Cardiac fibroblast (primary cell): ENCODE measurements at regions not wholly inside any gene's neighbourhood (a gene's known extent, or its start where the extent isn't known, plus 50 kb on each side); places are given as distances from the start of the nearest gene placed in this dataset.

Experiments used
- DNase-seq, 2 donors: peaks; one replicate each; pipeline versions ENCODE4 v3.0.0 to v3.0.0-alpha.2; 2010; ENCODE audit warnings: low read depth in 2 of 2
- H3K4me3 ChIP-seq, 2 donors: replicated peaks in 1 of 2; 1 replicate in 1 of 2; 2 replicates in 1 of 2; pipeline ENCODE4 v1.5.1; 2011; ENCODE audit warnings: low read depth in 2 of 2, low read length in 2 of 2, mild to moderate bottlenecking in 2 of 2, moderate library complexity in 1 of 2
- TF ChIP-seq, protein P1 (sequence below): IDR thresholded peaks from one replicate; pipeline ENCODE4 v1.5.1; 2011; ENCODE audit warnings: low read depth, mild to moderate bottlenecking, low read length, inconsistent platforms

DNA sequence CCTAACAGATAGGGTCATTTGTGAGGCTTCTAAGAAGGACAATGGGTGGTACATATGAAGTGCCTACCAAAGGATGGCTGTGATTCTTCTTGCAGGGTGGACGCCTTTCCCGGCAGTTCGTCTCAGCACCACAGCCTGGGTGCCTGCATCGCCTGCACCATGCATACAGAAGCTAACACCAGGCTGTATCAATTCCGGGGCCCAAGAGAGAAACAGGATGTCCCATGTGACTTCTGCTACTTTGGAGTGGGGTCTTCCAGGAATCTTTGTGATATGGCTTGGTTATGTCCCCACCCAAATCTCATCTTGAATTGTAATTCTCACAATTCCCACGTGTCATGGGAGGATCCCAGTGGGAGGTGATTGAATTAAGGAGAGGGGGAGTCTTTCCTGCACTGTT is 251.6 kb upstream of the TNRC6C start:
- no peak for DNase-seq
- TF ChIP-seq, protein P1, sequence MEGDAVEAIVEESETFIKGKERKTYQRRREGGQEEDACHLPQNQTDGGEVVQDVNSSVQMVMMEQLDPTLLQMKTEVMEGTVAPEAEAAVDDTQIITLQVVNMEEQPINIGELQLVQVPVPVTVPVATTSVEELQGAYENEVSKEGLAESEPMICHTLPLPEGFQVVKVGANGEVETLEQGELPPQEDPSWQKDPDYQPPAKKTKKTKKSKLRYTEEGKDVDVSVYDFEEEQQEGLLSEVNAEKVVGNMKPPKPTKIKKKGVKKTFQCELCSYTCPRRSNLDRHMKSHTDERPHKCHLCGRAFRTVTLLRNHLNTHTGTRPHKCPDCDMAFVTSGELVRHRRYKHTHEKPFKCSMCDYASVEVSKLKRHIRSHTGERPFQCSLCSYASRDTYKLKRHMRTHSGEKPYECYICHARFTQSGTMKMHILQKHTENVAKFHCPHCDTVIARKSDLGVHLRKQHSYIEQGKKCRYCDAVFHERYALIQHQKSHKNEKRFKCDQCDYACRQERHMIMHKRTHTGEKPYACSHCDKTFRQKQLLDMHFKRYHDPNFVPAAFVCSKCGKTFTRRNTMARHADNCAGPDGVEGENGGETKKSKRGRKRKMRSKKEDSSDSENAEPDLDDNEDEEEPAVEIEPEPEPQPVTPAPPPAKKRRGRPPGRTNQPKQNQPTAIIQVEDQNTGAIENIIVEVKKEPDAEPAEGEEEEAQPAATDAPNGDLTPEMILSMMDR = no peak
- no peak overlapping the region for H3K4me3 ChIP-seq

DNA sequence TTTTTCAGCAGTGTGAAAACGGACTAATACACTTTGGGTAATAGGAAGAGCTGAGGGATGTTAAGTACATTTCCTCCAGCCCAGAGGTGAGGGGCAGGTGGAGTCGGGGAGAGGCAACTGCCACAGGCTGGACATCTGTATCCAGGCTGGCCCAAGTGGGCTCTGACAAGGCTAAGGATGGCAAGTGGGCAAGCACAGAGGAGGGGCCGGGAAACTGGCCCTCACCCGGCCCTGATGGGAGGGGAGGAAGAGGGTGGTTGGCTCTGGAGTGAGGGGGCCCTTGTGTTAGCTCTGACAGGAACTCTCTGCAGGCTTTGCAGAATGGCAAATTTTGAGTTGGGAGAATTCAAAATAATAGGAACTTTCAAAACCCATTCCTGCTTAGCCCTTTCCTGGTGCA is 251.0 kb upstream of the TNRC6C start:
- TF ChIP-seq, protein P1 = no peak
- no peak for DNase-seq
- H3K4me3 ChIP-seq = no peak overlapping the region

DNA sequence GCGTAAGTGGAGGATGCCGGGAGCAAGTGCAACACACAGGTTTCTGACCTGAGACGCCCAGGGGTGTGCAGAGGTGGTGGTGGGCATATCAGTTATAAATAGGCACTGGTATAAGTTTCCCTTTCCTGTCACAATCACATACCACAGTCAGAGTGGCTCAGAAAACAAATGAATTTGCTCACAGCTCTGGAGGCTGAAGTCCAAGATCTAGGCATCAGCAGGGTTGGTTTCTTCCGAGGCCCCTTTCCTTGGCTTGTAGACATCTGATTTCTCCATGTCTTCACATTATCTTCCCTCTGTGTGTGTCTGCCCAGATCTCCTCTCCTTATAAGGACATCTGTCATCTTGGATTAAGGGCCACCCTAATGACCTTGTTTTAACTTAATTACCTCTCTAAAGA is 250.5 kb upstream of the TNRC6C start:
- TF ChIP-seq, protein P1 = no peak
- no peak for DNase-seq
- no peak overlapping the region for H3K4me3 ChIP-seq

DNA sequence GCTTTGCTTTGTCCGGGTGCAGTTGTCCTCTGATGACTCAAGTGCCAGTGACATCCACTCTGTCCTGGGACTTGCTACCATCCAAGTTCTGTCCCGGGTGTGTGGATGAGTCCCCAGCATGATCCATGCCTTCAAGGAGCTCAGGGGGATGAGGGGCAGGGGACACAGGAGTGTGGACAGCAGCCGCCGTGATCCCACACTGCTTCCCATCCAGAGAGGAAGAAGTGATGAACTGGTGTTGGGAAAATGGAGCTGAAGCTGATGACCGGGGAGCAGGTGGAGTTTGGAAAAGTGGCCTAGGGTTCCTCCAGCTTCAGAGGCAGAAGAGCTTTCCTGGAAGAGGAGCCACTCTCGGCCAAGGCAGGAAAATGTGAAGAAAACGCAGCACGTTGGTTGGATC is 249.6 kb upstream of the TNRC6C start:
- TF ChIP-seq, protein P1 = no peak
- no peak overlapping the region for H3K4me3 ChIP-seq
- no peak for DNase-seq

DNA sequence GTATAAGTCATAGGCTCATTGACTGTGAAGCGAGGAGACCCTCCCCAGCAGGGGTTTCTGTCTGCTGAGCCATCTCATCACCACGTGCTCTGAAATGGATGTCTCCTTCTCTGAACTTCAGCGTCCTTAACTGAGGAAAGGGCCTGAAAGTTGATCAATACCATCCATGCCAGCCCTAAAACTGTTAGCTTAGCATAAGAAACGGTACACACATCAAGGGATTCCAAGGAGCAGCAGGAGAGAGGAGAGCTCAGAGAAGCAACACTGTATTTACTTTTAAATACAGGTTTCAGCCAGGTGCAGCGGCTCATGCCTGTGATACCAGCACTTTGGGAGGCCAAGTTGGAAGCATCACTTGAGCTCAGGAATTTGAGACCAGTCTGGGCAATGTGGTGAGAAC is 248.9 kb upstream of the TNRC6C start:
- TF ChIP-seq, protein P1 = no peak
- H3K4me3 ChIP-seq = no peak overlapping the region
- no peak for DNase-seq

DNA sequence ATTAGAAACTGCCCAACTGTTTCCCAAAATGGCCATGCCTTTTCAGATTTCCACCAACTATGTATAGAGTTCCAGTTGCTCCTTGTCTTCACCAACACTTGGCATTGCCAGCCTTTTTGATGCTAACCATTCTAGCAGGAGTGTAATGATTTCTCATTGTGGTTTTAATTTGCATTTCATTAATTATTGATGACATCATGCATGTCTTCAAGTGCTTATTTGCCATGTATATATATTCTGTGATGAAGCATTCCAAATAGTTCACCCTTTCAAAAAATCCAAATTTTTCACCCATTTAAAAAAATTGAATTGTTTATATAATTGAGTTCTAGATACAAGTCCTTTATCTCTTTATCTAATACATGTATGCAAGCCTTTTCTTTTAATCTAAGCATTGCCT is 245.9 kb upstream of the TNRC6C start:
- DNase-seq = no peak
- TF ChIP-seq, protein P1 = no peak
- H3K4me3 ChIP-seq = no peak overlapping the region

DNA sequence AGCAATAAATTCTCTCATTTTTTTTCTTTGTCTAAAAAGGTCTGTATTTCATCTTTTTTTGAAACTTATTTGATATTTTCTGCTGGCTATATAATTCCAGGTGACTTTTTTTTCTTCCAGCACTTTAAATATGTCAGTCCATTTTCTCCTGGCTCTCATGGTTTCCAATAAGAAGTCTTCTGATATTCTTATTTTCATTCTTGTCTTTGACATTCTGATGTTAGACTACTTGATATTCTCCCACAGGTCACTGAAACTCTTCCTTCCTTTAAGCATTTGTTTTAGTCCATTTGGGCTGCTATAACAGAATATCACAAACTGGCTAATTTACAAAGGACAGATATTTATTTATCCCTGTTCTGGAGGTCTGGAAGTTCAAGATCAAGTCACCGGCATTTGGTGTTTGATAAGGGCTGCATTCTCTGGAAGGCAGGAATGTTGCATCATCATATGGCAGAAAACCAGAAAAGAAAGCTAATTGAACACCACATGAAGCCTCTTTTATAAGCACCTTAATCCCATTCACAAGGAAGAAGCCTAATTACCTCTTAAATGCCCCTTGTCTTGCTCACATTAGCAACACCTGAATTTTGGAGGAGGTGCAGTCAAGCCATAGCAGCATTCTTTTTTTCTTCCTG is 242.1 kb upstream of the TNRC6C start:
- H3K4me3 ChIP-seq = no peak overlapping the region

More for the DNA sequence above, 242.1 kb upstream of the TNRC6C start:
- TF ChIP-seq, protein P1 = no peak
- DNase-seq = peak in 1 of 2 donors; percentile 17
